ENCODE measurements at regions not wholly inside any gene's neighbourhood (a gene's known extent, or its start where the extent isn't known, plus 50 kb on each side); places are given as distances from the start of the nearest gene placed in this dataset.

- in situ Hi-C loops (cut with HindIII; ENCODE audit: extremely low pct_ligation_motif_present, low pct_unique_long_range_greater_than_20kb) = loop anchor here (10.0 to 25.0 kb wide), 3 partner anchors 289 to 1056 kb away; partner anchors contain the start of gene PAPPA
- CTCF ChIA-PET (ENCODE audit: low intra/inter-chr PET ratio, low total read pairs) = no interaction called here
- intact Hi-C loops (cut with micrococcal nuclease; ENCODE audit: unreplicated experiment) = no loop called here
Observed at GRCh38 chr9:115598751-115599150, 480.8 kb upstream of the TNC start.

More at GRCh38 chr9:115598751-115599150, 480.8 kb upstream of the TNC start:
- Histone ChIP-seq H3K27ac (ENCODE audit: extremely low read length, insufficient read depth, low read length) (no peak overlapping the region), H3K9ac (ENCODE audit: insufficient read depth, low read depth, low read length) (no peak overlapping the region), H3K79me2 (ENCODE audit: insufficient read depth, low read length) (no peaks in the 10 kb centered on the region), H3K4me1 (ENCODE audit: insufficient read depth, low read length) (no peaks in the 10 kb centered on the region), H2AFZ (ENCODE audit: low read length) (no peak overlapping the region), H3K27me3 (ENCODE audit: control insufficient read depth in 1 of 2, insufficient read depth in 2 of 2, low read length in 2 of 2) (no peaks in the 10 kb centered on the region), H3K4me3 (replicated peaks in 1 of 3; ENCODE audit: insufficient read depth in 1 of 3, low read depth in 2 of 3, low read length in 3 of 3) (no peak overlapping the region), H3K36me3 (replicated peaks in 1 of 2; ENCODE audit: control insufficient read depth in 1 of 2, insufficient read depth in 2 of 2, low read length in 2 of 2) (no peaks in the 10 kb centered on the region), H3K9me3 (ENCODE audit: low read length) (no peaks in the 10 kb centered on the region), H4K20me1 (ENCODE audit: insufficient read depth, low read length) (no peaks in the 10 kb centered on the region), H3K4me2 (ENCODE audit: low read depth, low read length) (no peak overlapping the region)
- ATAC-seq (no peak), DNase-seq (ENCODE audit: low spot score) (no peak), FAIRE-seq (no peak)
- BruUV-seq (replicated peaks) = no TSS peak
- no peak for TF ChIP-seq ZBTB49 (CRISPR knock-in tag; IDR thresholded peaks at IDR 0.05; ENCODE audit: borderline replicate concordance)
- TF ChIP-seq, protein P1, sequence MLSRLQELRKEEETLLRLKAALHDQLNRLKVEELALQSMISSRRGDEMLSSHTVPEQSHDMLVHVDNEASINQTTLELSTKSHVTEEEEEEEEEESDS (CRISPR knock-in tag; IDR thresholded peaks at IDR 0.05; ENCODE audit: borderline replicate concordance) = no peak
- TF ChIP-seq ZFX (CRISPR knock-in tag; IDR thresholded peaks at IDR 0.05; ENCODE audit: low read depth) = no peak
- TF ChIP-seq ZNF790 (CRISPR knock-in tag; IDR thresholded peaks at IDR 0.05; ENCODE audit: borderline replicate concordance) = no peak
- TF ChIP-seq ZNF674 (CRISPR knock-in tag; IDR thresholded peaks at IDR 0.05; ENCODE audit: low read depth) = no peak
- TF ChIP-seq RFX5 (IDR thresholded peaks at IDR 0.05; ENCODE audit: low read depth, low read length) = no peak
- no peak for TF ChIP-seq MTA3 (CRISPR knock-in tag; IDR thresholded peaks at IDR 0.05)
- no peak for TF ChIP-seq ETV6 (CRISPR knock-in tag; conservative IDR thresholded peaks at IDR 0.05)
- no peak for TF ChIP-seq ZNF615 (CRISPR knock-in tag; IDR thresholded peaks at IDR 0.05; ENCODE audit: borderline replicate concordance)
- TF ChIP-seq ZNF230 (CRISPR knock-in tag; IDR thresholded peaks at IDR 0.05) = no peak
- TF ChIP-seq ZNF232 (CRISPR knock-in tag; IDR thresholded peaks at IDR 0.05; ENCODE audit: borderline replicate concordance) = no peak
- TF ChIP-seq, protein P2, sequence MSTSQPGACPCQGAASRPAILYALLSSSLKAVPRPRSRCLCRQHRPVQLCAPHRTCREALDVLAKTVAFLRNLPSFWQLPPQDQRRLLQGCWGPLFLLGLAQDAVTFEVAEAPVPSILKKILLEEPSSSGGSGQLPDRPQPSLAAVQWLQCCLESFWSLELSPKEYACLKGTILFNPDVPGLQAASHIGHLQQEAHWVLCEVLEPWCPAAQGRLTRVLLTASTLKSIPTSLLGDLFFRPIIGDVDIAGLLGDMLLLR (CRISPR knock-in tag; IDR thresholded peaks at IDR 0.05) = no peak
- POLR2A ChIA-PET = no interaction called here
